Psoas muscle (tissue), 7 donors: ENCODE measurements at regions not wholly inside any gene's neighbourhood (a gene's known extent, or its start where the extent isn't known, plus 50 kb on each side); places are given as distances from the start of the nearest gene placed in this dataset.

Experiments
- ATAC-seq, 4 donors: fragments of 200-7000 bp; cut with Tn5 transposase; one replicate each; pipeline ENCODE4 v1.9.1; 2020; ENCODE audit warnings: moderate library complexity in 3 of 4, mild to moderate bottlenecking in 2 of 4
- DNase-seq, 2 donors: peaks; one replicate each; pipeline ENCODE4 v3.0.0-alpha.2; 2020
- H3K27ac ChIP-seq: fragments of 200-600 bp; one replicate; pipeline ENCODE4 v1.8.0; 2022
- H3K27me3 ChIP-seq, 3 donors: fragments of 200-600 bp in 1 of 3; one replicate each; pipeline versions ENCODE4 v1.6.1 to v1.8.0; 2013 to 2022; ENCODE audit warnings: low read length in 2 of 3, mild to moderate bottlenecking in 2 of 3, moderate library complexity in 1 of 3; ENCODE audit not compliant: insufficient read depth in 3 of 3
- H3K36me3 ChIP-seq, 2 donors: fragments of 200-600 bp in 1 of 2; one replicate each; pipeline versions ENCODE4 v1.6.1 to v1.8.0; 2013 to 2022; ENCODE audit warnings: low read depth in 1 of 2, mild to moderate bottlenecking in 1 of 2, moderate library complexity in 1 of 2; ENCODE audit not compliant: insufficient read depth in 1 of 2
- H3K4me1 ChIP-seq: fragments of 200-600 bp; one replicate; pipeline ENCODE4 v1.8.0; 2022
- H3K4me3 ChIP-seq: fragments of 200-600 bp; one replicate; pipeline ENCODE4 v1.8.0; 2022; ENCODE audit warnings: mild to moderate bottlenecking
- H3K9me3 ChIP-seq: fragments of 200-600 bp; one replicate; pipeline ENCODE4 v1.8.0; 2022
- WGBS, 3 donors: extraction: QIAGEN DNeasy Blood & Tissue Kit; methylation state at CpG; one replicate each; pipeline versions ENCODE4 v1.1.6 to v1.1.7; 2013; 5-methylcytosine and 5-hydroxymethylcytosine counted together
- intact Hi-C, 2 donors: fragments of 100-400 bp; cut with DNase I; formaldehyde crosslinking; loops; one replicate each; pipeline versions ENCODE4 v1.11.0 to v1.14.2; 2022
- TF ChIP-seq, protein P1 (sequence below): fragments of 200-600 bp; IDR thresholded peaks from one replicate; pipeline ENCODE4 v1.8.0; 2022; ENCODE audit warnings: antibody characterized with exemption
- donor health status: healthy with polysubstance abuse.
- donor health status: DM: no; HTN: no; CAD: no; lungs with moderate emphysema.
- donor health status: Bipolar disorder and iron deficiency.
- donor health status: healthy.
- donor health status: DM: yes; HTN: yes; CAD: no.
- donor health status: DM: no; HTN: no; CAD: no.
- donor health status: DM: yes; HTN: yes; CAD: no.

DNA sequence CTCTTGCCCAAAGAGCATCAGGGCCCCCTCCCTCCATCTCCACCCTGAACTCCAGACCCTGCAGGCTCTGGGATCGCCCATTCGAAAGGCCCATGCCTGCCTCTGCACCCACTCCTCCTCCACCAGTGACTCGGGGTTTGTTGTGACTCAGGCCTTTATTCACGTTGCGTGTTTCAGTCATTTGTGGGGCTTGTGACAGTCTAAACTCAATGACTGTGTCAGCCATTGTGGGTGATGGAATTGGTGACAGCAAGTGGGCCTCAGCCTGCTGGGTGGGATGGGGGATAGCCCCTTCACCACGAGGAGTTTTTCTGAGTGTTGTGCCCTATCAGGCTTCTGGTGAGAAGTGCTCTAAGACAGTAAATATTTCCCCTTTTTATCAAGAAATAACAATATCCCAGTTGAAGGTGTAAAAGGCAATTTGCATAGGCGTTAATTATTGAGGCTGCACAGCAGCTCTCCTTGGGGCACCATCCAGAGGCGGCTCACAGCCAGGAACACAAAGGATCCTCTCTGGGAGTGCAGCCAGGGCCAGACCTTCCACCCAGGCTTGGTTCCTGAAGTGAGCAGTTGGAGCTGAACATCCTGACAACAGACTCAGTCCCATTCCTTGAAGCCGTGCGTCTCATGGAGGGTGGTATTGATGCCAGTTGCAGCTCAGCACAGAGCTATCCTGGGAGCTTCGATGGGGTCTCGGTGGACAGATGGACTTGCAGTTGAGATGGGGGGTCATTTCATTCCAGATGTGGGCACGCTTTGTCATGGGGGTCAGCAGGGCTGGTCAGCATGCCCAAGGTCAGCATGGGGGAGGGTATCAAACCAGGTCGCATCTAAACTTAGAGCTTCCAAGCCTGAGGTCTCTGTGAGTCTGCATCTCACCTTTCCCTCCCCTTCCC lies 135.6 kb upstream of the CACNA1E start:
- Histone ChIP-seq H3K36me3 (no peaks in the 10 kb centered on the region), H3K9me3 (no peaks in the 10 kb centered on the region), H3K27me3 (no peaks in the 10 kb centered on the region), H3K27ac (no peak overlapping the region), H3K4me1 (no peaks in the 10 kb centered on the region), H3K4me3 (no peak overlapping the region)
- WGBS, 3 donors = 77 to 84% (median 78%) methylated on average over 14 of the region's 14 CpGs
- intact Hi-C loops = no loop called here
- DNase-seq (no peak), ATAC-seq (no peak)
- TF ChIP-seq, protein P1, sequence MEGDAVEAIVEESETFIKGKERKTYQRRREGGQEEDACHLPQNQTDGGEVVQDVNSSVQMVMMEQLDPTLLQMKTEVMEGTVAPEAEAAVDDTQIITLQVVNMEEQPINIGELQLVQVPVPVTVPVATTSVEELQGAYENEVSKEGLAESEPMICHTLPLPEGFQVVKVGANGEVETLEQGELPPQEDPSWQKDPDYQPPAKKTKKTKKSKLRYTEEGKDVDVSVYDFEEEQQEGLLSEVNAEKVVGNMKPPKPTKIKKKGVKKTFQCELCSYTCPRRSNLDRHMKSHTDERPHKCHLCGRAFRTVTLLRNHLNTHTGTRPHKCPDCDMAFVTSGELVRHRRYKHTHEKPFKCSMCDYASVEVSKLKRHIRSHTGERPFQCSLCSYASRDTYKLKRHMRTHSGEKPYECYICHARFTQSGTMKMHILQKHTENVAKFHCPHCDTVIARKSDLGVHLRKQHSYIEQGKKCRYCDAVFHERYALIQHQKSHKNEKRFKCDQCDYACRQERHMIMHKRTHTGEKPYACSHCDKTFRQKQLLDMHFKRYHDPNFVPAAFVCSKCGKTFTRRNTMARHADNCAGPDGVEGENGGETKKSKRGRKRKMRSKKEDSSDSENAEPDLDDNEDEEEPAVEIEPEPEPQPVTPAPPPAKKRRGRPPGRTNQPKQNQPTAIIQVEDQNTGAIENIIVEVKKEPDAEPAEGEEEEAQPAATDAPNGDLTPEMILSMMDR = no peak

DNA sequence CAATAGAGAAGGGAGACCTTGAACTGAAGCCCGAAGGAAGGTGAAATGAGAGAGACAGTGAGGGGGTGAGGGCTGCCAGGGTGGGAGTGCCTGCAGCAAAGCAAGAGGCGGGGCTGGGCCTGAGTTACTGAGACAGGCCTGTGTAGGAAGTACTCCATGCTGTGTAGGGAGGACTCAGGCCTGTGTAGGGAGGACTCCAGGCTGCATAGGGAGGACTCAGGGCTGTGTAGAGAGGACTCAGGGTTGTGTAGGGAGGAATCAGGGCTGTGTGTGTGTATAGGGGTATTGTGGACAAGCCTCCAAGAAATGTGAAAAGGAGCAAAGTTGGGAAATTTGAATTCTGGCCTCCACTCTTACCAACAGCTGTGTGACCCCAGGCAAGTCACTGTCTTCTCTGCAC lies 133.8 kb upstream of the CACNA1E start:
- intact Hi-C loops = no loop called here
- no peak for ATAC-seq
- Histone ChIP-seq H3K27me3 (no peaks in the 10 kb centered on the region), H3K4me3 (no peak overlapping the region), H3K27ac (no peak overlapping the region), H3K4me1 (no peaks in the 10 kb centered on the region), H3K36me3 (no peaks in the 10 kb centered on the region), H3K9me3 (no peaks in the 10 kb centered on the region)
- TF ChIP-seq, protein P1 = no peak
- no peak for DNase-seq
- 77 to 93% (median 85%) methylated on average over 2 of the region's 2 CpGs for WGBS, 3 donors

DNA sequence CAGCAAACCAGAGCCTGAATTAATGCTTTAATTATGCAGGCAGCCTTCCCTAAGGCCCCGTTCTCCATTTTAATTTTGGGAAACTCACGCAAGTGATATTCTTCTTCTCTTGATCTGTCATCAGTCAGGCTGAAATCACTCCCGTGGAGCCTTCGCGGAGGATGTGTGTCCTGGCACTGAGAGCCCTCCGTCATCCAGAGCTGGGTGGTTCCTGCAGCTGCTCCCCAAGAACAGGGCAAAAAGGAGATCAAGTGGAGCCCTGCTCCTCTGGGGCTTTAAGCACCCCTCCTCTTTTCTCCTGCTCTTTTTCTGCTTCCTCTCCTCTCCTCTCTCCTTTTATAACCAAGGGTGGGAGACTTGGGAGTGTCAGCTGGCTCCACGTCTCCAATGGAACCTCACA lies 133.2 kb upstream of the CACNA1E start:
- H3K27me3 ChIP-seq = no peaks in the 10 kb centered on the region

DNA sequence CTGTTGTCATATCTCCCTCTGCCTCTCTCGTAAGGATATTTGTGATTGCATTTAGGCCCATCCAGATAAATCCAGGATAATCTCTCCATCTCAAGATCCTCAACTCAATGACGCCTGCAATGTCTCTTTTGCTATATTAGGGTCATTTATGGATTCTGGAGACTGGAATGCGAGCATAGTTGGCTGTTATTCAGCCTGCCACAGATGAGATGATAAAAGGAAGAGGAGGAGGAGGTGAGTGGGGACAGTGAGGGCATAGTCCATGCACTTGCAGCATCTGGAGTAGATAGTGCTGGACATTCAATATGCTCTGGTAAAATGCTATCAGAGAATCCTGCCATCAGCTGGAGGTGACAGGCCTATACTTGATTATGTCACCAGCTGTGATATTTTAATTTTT lies 131.6 kb upstream of the CACNA1E start:
- WGBS, 3 donors = 87 to 95% (median 93%) methylated on average over 3 of the region's 3 CpGs
- no peak for DNase-seq
- no peak for ATAC-seq

More for the DNA sequence above, 133.2 kb upstream of the CACNA1E start:
- DNase-seq (no peak), ATAC-seq (no peak)
- no peaks in the 10 kb centered on the region for H3K36me3 ChIP-seq
- no peaks in the 10 kb centered on the region for H3K4me1 ChIP-seq
- TF ChIP-seq, protein P1 = no peak
- no peak overlapping the region for H3K4me3 ChIP-seq
- 72 to 79% (median 74%) methylated on average over 7 of the region's 7 CpGs for WGBS, 3 donors
- no peaks in the 10 kb centered on the region for H3K9me3 ChIP-seq
- H3K27ac ChIP-seq = no peak overlapping the region
- intact Hi-C loops = no loop called here

More for the DNA sequence above, 131.6 kb upstream of the CACNA1E start:
- TF ChIP-seq, protein P1 = no peak
- no peak overlapping the region for H3K4me3 ChIP-seq
- no peaks in the 10 kb centered on the region for H3K9me3 ChIP-seq
- H3K36me3 ChIP-seq = no peaks in the 10 kb centered on the region
- no peaks in the 10 kb centered on the region for H3K27me3 ChIP-seq
- H3K4me1 ChIP-seq = peaks cover 1% of the 10 kb centered on the region
- no peak overlapping the region for H3K27ac ChIP-seq
- intact Hi-C loops = no loop called here
